ENCODE measurements at regions not wholly inside any gene's neighbourhood (a gene's known extent, or its start where the extent isn't known, plus 50 kb on each side); places are given as distances from the start of the nearest gene placed in this dataset.
"Not testable (repeated sequence)": the region's sequence is repeated elsewhere in the genome, so short reads cannot be mapped to it uniquely, and the experiment has no call there.

DNA sequence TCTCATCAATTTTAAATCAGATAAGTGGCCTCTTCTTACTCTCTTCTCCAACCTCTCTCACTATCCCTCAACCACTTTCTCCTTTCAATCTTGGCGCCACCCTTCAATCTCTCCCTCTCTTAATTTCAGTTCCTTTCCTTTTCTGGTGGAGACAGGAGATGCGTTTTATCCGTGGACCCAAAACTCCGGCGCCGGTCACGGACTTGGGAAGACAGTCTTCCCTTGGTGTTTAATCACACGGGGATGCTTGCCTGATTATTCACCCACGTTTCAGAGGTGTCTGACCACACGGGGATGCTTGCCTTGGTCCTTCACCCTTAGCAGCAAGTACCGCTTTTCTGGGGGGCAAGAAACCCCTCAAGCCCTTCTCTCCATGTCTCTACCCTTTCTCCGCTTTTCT lies 1057.6 kb upstream of the ACO1 start:
- TF ChIP-seq, protein P1, sequence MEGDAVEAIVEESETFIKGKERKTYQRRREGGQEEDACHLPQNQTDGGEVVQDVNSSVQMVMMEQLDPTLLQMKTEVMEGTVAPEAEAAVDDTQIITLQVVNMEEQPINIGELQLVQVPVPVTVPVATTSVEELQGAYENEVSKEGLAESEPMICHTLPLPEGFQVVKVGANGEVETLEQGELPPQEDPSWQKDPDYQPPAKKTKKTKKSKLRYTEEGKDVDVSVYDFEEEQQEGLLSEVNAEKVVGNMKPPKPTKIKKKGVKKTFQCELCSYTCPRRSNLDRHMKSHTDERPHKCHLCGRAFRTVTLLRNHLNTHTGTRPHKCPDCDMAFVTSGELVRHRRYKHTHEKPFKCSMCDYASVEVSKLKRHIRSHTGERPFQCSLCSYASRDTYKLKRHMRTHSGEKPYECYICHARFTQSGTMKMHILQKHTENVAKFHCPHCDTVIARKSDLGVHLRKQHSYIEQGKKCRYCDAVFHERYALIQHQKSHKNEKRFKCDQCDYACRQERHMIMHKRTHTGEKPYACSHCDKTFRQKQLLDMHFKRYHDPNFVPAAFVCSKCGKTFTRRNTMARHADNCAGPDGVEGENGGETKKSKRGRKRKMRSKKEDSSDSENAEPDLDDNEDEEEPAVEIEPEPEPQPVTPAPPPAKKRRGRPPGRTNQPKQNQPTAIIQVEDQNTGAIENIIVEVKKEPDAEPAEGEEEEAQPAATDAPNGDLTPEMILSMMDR (IDR thresholded peaks at IDR 0.05; ENCODE audit: low read length): not testable (repeated sequence)
- TF ChIP-seq EZH2 (IDR thresholded peaks at IDR 0.05; ENCODE audit: borderline replicate concordance, low read length): not testable (repeated sequence)
